Stromal cell of bone marrow (primary cell): ENCODE measurements at regions not wholly inside any gene's neighbourhood (a gene's known extent, or its start where the extent isn't known, plus 50 kb on each side); places are given as distances from the start of the nearest gene placed in this dataset.

Experiments used
- DNase-seq: peaks from one replicate; pipeline ENCODE4 v3.0.0-alpha.2; 2012; ENCODE audit warnings: low read depth

DNA sequence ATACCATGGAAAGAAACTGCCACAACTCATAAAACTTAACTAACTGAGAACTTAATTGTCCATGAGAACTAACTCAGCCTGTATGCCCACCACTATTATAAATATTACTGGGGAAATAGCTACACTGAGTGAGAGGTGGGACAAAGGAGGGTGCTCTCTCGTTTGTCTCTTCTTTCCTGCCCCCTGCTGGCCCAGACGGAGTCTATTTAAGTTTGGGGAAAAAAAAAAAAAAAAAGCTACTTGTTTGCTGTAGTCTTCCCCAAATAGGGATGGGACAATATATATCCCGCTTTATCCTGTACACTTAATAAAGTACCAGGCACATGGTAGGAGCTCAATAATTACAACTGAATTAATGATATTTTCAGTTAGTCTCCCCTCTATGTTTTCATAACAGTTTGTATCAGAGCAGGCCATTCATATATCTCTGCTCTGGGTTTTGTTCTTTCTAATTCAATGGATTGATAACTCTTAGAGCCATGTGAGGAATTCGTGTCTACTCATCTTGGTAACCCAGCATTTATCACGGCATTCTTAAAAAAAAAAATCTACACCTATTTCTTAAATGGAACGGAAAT lies 647.6 kb upstream of the PKDCC start:
- DNase-seq: no peak

DNA sequence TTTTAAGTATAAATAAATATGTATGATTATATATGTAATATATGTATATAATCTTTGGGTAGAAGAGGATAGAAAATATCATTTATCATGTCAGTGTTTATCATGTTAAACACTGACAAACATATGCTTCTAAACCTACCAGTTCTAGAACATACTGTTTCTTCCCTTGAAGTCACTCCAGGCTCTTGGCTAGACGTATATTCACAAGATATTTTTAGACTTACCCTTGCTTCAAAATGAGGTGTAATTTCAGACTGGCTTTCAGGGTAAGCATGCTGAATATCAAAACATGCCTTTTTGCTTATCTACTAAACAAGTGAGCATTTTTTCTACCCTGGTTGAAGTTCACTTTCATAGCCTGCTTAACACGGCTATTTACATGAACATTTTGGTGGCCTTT lies 642.4 kb upstream of the PKDCC start:
- no peak for DNase-seq

DNA sequence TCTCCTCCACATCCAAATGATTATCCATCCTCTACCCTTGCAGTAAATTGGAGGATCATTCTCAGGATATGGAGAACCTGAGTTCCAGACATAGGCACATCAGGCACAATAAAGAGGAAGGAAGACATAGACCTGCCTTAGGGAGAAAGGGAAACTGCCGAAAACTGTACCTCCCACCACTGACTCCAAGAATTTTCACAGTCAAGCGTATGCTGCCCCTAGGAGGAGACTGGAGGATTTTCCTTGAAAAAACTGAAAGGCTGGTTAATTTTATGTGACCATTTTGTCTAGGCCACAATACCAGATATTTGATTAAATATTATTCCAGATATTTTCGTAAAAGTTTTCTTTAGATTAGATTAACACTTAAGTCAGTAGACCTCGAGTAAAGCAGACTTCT lies 638.5 kb upstream of the PKDCC start:
- no peak for DNase-seq

DNA sequence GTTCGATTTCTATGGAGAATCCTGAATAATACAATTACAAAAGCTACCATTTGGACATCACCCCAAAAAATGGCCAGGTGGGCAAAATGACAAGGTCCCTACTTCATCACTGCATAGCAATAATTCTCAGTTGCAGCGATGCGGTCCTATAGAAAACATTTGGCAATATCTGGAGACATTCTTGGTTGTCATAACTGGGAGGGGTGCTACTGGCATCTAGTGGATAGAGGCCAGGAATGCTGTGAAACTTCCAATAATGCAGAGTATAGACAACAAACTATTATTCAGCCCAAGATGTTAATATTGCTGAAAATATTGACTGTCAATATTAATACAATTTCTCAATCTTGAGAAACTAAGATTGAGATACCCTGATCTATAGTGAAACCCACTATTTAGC lies 637.8 kb upstream of the PKDCC start:
- DNase-seq: no peak

DNA sequence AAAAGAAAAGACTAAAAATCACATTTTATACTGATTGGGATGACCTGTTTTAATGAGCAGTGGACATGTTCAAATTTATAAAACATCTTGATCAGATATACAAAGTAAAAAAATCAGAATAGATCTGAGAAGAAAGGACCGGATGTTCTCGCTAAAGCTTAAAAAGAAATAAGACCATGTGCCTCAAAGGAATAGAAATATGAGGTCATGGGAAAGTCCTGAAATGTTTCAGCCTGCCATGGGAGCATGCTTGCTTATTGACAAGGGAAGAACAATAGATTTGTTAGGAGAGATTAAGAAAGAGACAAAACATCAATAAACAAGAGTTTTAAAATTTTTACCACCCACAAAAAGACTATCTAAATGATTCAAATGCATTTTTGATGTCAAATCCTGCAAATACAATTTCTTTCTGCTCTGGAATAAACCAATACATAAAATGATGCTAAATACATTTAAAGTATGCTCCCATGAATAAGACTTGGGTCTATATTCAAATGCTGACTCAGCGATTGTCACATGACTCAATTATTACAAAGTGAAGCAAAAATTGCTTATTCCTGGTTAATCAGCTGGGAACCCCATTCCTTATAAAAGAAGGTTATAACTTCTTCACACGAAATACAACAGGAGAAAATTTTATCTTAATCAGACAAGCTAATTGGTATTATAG lies 633.9 kb upstream of the PKDCC start:
- no peak for DNase-seq

DNA sequence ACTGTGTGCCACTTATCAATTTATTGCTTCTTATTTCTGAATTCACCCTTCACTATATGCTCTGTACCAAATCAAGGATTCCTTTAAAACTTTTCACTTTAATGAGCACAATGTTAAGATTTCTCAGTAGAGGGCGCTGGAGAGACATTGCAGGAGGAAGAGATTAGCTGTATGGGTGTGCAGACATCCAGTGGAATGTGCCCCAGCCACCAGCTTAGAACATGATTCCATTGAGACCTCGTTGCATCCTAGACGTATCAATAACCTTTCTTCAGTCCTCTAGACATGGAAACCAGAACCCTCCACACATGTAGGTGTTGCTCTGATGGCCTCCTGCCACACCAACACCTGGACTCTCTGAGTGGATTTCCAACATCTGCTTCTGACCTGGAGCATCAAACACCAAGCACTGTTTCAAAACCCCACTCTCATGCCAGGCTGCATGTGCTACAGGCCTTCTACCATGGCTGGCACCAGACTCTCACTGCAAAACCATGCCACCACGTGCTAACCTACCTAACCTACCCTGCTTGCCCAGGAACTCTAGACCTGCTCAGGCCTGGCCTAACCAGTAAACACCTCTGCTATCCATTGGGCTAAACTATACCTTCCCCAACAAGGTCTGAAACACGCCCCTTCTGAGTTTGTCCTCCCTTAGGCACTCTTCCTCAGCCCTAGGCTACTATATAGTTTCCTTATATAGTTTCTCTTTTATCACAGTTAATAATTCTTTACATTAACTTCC lies 633.2 kb upstream of the PKDCC start:
- peak; percentile 35 for DNase-seq

DNA sequence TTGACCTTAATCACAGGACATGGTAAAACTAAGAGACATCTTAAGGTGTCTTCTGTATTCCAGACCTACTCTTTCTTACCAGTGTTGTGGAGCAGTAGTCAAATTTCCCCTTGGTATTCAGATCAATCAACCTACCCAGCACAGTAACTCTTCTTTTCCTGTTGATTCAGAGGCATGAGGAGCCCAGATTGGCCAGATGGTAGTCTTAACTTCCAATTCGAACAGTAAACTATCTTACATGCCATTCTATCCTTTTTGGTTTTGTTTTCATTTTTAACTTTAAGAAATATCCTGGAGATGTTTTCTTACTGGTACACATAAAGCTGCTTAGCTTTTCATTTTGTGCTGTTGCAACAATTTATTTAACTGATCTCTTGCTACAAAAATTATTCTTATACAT lies 630.3 kb upstream of the PKDCC start:
- DNase-seq: no peak

DNA sequence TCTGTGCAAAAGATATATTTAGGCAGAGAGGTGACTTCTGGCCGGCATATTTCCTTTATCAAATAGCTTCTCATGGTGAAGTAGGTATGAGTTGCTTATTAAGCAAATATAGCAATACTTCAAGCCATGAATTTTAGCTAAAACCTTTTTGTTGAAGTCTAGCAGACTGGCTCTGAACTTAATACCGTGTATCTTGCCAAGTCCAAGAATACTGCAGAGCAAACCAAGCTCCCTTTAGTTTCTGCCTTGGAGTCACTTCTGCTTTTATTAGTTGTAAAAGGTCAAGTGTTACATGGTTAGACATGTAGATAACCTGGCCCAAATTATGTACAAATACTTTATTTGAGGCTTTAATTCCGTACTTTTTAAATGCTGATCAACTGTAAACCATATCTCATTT lies 627.6 kb upstream of the PKDCC start:
- DNase-seq: no peak

DNA sequence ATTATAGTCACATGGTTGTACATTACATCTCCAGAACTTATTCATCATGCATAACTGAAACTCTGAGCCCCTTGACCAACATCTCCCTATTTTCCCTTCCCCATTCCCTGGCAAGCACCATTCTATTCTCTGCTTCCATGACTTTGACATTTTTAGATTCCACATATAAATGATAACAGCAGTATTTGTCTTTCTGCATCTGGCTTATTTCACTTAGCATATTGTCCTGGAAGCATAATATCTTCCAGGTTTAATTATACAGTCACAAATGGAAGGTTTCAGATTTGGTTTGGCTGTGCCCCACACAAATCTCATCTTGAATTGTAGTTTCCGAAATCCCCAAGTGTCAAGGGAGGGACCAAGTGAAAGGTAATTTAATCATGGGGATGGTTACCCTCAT lies 626.9 kb upstream of the PKDCC start:
- DNase-seq: no peak

DNA sequence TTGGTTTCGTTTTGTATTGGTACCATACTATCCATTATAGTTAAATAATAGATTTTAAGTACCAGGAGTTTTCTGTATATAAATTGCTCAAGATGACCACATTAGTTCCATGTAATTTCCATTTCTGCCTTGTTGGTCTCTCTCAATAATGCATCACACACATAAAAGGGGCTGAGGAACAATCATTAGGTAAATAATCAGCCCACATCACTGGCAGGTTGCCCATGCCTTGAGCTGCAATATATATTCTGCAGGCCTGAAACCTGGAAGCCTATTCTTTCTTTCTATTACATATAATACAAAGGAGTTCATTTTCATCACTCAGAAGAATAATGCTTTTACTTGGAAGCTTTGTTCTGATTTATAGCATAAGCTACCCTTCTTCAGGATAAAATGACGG lies 616.1 kb upstream of the PKDCC start:
- DNase-seq: no peak

DNA sequence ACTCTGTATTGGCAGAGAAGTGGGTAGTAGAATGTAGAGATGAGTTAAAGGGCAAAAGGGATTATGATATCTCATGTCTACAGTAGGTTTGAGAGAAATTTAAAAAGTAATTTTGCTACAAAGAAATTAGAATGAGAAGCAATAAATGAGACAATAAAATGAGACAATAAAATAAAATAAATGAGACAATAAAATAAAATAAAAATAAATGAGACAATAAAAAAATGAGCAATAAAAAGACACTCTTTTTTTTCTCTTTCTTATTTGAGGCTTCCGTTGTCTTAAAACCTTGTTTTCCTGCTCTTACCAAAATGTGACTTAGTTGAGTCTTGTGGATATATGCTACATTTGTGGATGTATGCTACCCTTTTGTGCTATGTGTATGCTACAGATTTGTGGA lies 615.4 kb upstream of the PKDCC start:
- no peak for DNase-seq

DNA sequence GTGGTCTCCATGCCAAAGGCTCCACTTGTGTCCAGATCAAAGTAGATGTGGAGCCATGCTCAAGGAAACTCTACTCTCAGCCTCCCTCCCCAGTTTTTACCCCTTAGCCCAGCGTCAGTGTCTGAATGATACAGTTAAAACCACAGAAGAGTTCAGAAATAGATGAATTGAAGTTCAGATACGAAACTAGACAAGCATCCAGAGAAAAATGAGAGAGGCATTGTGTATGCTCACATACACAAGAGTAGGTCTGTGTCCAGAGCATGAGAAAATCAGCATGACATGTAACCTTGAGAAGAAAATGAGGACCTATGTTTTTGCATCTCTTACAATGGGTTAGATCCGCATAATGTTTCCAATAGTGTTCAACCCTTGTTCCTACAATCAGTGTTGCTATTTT lies 612.8 kb upstream of the PKDCC start:
- no peak for DNase-seq

DNA sequence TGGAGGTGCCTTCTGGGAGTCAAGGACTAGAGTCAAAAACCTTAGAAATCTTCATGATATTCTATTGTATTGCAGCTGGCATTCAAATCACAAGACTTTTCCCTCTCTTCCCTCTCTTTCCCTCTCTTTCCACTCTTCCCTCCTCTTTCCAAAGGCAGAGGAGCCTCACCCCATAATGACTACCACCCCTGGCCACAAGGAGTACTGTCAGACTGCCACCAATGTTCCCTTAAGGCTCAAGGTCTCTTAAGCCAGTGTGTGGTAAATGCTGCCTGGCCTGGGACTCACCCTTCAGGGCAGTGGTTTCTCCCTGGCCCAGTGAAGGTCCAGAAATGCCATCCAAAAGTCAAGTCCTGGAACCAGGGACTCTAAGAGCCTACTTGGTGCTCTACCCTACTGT lies 605.9 kb upstream of the PKDCC start:
- DNase-seq: no peak

DNA sequence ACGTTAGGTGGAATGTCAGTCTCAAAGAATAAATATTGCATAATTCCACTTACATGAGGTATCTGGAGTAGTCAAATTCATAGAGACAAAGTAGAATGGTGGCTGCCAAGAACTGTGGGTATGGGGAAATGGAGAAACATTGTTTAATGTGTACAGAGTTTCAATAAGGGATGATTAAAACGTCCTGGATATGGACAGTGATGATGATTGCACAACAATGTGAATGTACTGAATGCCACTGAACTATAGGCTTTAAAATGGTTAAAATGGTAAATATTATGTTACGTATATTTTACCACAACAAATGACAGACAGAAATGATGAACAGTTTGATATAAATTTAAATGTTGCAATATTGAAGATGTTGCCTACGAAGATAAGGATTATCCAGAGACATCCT lies 602.0 kb upstream of the PKDCC start:
- DNase-seq: no peak

DNA sequence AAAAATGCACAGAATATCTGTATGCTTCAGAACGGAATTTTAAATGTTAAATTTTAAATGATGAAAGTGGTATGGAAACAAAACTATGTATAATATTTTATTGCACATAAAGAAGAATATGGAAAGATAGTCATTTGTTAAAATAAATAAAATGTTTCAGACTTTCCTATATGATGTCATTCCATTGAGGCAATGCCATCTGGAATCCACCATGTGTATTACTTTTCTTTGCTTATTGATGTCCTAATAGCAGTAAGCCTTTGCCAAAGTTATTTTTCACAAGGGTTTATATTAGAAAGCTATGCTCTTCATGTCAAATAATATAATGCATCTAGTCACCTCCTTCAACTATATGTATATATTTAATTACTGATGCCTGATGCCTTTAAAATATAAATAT lies 601.6 kb upstream of the PKDCC start:
- DNase-seq: no peak

DNA sequence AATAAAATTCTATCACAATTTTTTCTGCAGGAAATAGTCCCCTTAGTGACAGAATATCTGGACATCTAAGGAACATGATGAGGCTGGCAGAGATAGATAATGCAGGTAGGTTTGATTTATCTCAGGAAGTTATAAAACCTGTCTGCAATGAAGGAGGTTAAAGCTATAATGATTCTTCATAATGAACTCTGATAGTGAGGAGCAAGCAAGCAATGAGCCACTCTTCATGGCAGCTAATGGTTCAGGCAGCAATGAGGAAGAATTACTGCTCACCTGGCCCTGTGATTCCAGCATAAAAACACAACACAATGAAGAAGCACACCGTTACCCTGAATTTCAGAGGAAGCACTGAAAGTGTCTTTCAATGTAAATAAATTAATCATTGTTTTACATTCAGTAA lies 599.6 kb upstream of the PKDCC start:
- no peak for DNase-seq

DNA sequence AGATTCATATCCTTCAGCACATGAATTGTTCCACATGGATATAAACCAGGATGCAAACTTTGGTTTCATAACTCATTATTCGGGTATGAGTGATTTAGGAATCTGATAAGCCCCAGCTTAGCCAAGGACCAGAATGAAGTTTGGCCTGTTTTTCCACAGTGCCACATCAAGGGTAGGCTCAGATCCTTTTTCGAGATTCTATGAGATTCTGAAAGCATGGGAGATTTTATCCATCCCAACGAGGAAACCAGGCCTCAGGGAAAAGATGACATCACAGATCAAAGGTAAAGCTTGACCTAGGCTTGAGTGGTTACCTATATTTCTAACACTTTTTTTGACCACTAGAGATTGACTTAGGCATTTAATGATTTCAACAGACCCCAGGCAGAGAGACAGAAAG lies 590.8 kb upstream of the PKDCC start:
- DNase-seq: no peak

DNA sequence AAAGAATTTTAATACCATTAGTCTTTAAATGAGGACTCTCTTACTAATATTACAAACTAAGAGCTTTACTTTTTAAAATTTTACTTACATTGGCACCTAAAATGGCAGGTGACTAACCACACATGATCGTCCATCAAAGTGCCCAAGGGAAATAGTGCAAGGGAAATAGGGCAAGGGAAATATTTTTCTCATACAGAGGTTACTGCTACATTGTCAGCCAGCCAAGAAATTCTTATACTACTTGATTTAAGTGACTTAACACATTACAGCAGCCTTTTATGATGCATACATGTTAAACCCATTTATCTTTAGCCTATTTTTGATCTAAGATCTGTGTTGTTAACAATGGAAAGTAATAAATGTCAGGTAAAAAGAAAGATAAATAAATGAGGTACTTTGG lies 587.2 kb upstream of the PKDCC start:
- peak; percentile 3 for DNase-seq

DNA sequence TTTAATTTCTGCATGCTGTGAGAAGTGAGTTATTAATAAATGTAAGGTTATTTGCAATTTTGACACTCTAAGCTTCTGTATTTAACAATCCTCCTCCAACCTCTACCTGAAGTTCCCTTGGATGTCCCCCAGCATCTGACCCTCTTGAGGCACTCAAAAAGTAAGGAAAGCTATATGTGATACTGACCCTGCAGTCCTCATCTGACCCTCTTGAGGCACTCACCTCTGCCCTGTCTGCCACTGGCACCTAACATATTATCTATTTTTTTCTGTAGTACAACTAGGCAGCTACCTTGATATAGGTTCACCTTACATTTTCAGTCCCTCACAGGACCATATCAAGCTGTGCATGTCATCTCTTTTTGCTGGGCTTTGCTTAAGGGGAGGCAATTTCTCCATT lies 583.4 kb upstream of the PKDCC start:
- DNase-seq: no peak

DNA sequence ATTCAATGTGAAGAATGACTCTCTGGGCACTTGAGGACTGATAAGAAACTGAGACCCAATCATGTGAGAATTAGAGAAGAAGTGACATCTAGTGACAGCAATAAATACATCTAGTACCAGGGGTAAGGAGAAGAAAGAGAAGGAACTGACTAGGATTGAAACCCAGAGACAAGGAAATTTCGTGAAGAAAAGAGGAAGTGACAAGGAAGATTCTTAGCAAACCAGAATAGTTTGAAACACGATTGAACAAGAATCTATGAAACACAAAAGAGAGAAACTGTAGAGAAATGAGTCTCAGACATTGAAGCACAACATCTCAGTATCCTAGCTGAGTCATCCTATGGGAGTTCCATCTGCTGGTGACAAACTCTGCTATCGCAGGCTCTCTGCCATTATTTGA lies 571.9 kb upstream of the PKDCC start:
- DNase-seq: no peak

DNA sequence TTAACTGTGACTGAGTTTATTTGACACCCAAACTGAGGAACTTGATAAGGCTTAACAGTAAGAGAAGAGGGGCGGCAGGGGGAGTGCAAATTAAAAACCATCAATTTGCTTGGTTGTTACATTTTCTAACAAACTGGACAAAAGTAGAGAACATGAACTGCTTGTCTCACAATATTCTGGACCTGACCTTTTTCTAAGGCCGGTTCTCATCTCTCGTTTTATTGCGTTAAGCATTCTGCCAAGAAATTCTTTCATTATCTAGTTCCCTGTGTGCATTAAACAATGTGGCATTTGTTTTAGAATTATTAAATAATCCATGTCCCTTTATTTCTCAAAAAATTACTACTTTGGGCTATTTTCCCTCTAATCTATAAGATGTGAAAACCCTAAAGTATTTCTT lies 565.2 kb upstream of the PKDCC start:
- no peak for DNase-seq

DNA sequence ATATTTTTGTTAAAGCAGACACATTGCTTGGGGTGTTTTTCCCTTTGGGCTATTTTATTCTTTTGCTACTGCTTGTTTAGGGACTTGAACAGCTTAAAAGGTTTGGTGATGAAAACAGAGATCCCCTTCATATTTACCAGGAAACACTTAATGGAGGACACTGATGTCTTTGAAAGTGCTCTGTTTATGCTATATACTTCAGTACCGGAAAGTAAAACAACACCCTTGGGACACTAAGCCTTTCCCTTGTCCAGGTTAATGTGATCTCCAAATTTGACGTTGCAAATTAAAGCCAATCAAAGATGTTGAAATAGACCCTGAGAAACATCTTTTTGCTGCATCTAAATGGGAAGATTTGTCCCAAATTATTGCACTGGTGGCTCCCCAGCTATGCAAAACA lies 564.6 kb upstream of the PKDCC start:
- no peak for DNase-seq

DNA sequence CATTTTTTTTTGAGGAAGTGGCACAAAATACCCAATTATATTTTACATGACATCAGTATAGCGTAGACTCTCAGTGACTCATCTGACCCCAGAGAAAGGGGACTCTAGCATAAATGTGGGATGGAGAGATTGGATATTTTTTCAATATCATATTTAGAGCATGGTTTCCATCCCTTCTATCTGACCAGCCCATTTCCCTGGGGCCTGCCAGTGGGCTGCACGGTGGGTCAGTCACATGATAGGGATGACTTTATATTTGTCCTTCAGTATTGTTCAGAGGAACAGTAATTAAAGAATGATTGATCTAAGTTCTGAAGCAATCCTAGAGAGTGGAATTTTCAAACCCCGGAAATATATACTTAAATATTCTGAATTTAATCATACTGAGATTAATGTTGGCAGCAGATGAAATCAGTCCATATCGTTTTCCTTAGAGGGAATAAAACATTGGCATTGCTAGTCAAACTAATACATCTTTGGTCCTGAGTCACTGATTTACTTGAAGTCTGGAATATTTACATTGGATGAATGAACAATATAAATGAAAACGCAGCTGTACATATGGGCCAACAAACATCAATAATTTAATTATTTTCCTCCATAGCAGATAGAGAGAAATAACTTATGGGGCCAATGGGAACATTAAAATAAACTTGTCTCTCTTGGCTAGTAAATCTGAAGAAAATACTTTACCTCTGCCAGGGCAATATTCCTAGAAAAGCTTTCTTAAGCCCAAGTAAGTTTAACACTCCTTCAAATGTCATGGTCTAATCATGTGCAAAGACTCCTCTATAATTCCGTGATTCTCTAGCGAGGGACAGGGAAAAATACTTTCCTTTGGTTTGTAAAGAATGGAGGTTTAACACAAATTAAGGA lies 563.6 kb upstream of the PKDCC start:
- DNase-seq: no peak
